H9 (cell line): ENCODE measurements at regions not wholly inside any gene's neighbourhood (a gene's known extent, or its start where the extent isn't known, plus 50 kb on each side); places are given as distances from the start of the nearest gene placed in this dataset.

Experiments
- DNase-seq: peaks from one replicate; pipeline ENCODE4 v3.0.0-alpha.2; 2017
- H2AFZ ChIP-seq: one replicate; pipeline ENCODE4 v1.6.1; 2013; ENCODE audit warnings: mild to moderate bottlenecking, low read length, control low read depth, moderate library complexity
- H2AK5ac ChIP-seq: 2 replicates; pipeline ENCODE4 v1.6.1; 2013; ENCODE audit warnings: low read length, control low read depth, mixed read lengths; ENCODE audit not compliant: insufficient read length
- H2BK120ac ChIP-seq: one replicate; pipeline ENCODE4 v1.6.1; 2013; ENCODE audit warnings: low read depth, mild to moderate bottlenecking, low read length, control low read depth, inconsistent platforms; ENCODE audit not compliant: poor library complexity, severe bottlenecking
- H2BK12ac ChIP-seq: 2 replicates; pipeline ENCODE4 v1.6.1; 2013; ENCODE audit warnings: low read length, control low read depth, mixed read lengths, low read depth; ENCODE audit not compliant: insufficient read length
- H2BK15ac ChIP-seq: 2 replicates; pipeline ENCODE4 v1.6.1; 2013; ENCODE audit warnings: low read depth, low read length, control low read depth
- H2BK20ac ChIP-seq: one replicate; pipeline ENCODE4 v1.6.1; 2013; ENCODE audit warnings: low read depth, mild to moderate bottlenecking, low read length, control low read depth, inconsistent platforms; ENCODE audit not compliant: poor library complexity, severe bottlenecking
- H2BK5ac ChIP-seq: 2 replicates; pipeline ENCODE4 v1.6.1; 2013; ENCODE audit warnings: low read length, control low read depth, mixed read lengths; ENCODE audit not compliant: insufficient read length
- H3K14ac ChIP-seq: 2 replicates; pipeline ENCODE4 v1.6.1; 2013; ENCODE audit warnings: low read length, control low read depth; ENCODE audit not compliant: insufficient read depth
- H3K18ac ChIP-seq: 2 replicates; pipeline ENCODE4 v1.6.1; 2013; ENCODE audit warnings: low read depth, mild to moderate bottlenecking, mixed read lengths, low read length, control low read depth; ENCODE audit not compliant: insufficient read length
- H3K23ac ChIP-seq: 2 replicates; pipeline ENCODE4 v1.6.1; 2013; ENCODE audit warnings: low read length, control low read depth, mixed read lengths, low read depth; ENCODE audit not compliant: insufficient read length
- H3K23me2 ChIP-seq: 2 replicates; pipeline ENCODE4 v1.6.1; 2013; ENCODE audit warnings: low read depth, mild to moderate bottlenecking, mixed read lengths, low read length, control low read depth; ENCODE audit not compliant: insufficient read length, poor library complexity, severe bottlenecking
- H3K27ac ChIP-seq: 2 replicates; pipeline ENCODE4 v1.5.1; 2013; ENCODE audit warnings: low read length, control low read depth, mixed read lengths, low read depth; ENCODE audit not compliant: insufficient read length
- H3K27me3 ChIP-seq: 2 replicates; pipeline ENCODE4 v1.6.1; 2013; ENCODE audit warnings: low read length, control low read depth, inconsistent platforms; ENCODE audit not compliant: insufficient read depth
- H3K4ac ChIP-seq: 2 replicates; pipeline ENCODE4 v1.6.1; 2013; ENCODE audit warnings: low read depth, mild to moderate bottlenecking, control low read depth, inconsistent platforms, low read length, moderate library complexity
- H3K4me1 ChIP-seq: 2 replicates; pipeline ENCODE4 v1.6.1; 2013; ENCODE audit warnings: low read length, control low read depth, inconsistent platforms; ENCODE audit not compliant: insufficient read depth
- H3K4me2 ChIP-seq: 2 replicates; pipeline ENCODE4 v1.6.1; 2013; ENCODE audit warnings: low read length, control low read depth, mixed read lengths; ENCODE audit not compliant: insufficient read length, insufficient read depth
- H3K56ac ChIP-seq: 2 replicates; pipeline ENCODE4 v1.6.1; 2013; ENCODE audit warnings: low read depth, mild to moderate bottlenecking, mixed read lengths, low read length, control low read depth; ENCODE audit not compliant: insufficient read length
- H3K79me1 ChIP-seq: 2 replicates; pipeline ENCODE4 v1.6.1; 2013; ENCODE audit warnings: low read depth, mild to moderate bottlenecking, moderate library complexity, low read length, control low read depth, inconsistent platforms; ENCODE audit not compliant: insufficient read depth, poor library complexity, severe bottlenecking
- H3K79me2 ChIP-seq: 2 replicates; pipeline ENCODE4 v1.6.1; 2013; ENCODE audit warnings: low read length, control low read depth, inconsistent platforms; ENCODE audit not compliant: insufficient read depth
- H3K9ac ChIP-seq: 2 replicates; pipeline ENCODE4 v1.6.1; 2013; ENCODE audit warnings: low read length, control low read depth, mixed read lengths; ENCODE audit not compliant: insufficient read length; ENCODE audit errors: extremely low read depth
- H3K9me3 ChIP-seq: one replicate; pipeline ENCODE4 v1.6.1; 2013; ENCODE audit warnings: low read depth, low read length, inconsistent platforms; ENCODE audit not compliant: control insufficient read depth
- H3T11ph ChIP-seq: one replicate; pipeline ENCODE4 v1.6.1; 2013; ENCODE audit warnings: mild to moderate bottlenecking, low read length, control low read depth, inconsistent platforms
- H4K20me1 ChIP-seq: one replicate; pipeline ENCODE4 v1.6.1; 2013; ENCODE audit not compliant: control insufficient read depth, insufficient read length, insufficient read depth
- H4K5ac ChIP-seq: 2 replicates; pipeline ENCODE4 v1.6.1; 2013; ENCODE audit warnings: low read depth, mild to moderate bottlenecking, mixed read lengths, low read length, control low read depth; ENCODE audit not compliant: insufficient read length
- H4K8ac ChIP-seq: replicated peaks from 2 replicates; pipeline ENCODE4 v1.6.1; 2013; ENCODE audit warnings: low read length, control low read depth, mixed read lengths, low read depth; ENCODE audit not compliant: insufficient read length
- H4K91ac ChIP-seq: 2 replicates; pipeline ENCODE4 v1.6.1; 2013; ENCODE audit warnings: low read depth, mild to moderate bottlenecking, moderate library complexity, mixed read lengths, low read length, control low read depth; ENCODE audit not compliant: insufficient read length
- H3K27ac Mint-ChIP-seq, 3 experiments: 2 replicates in 2 of 3; 3 replicates in 1 of 3; pipeline ENCODE4 v1.8.0; 2020 to 2021; ENCODE audit warnings: mixed read lengths in 3 of 3, mild to moderate bottlenecking in 1 of 3, moderate library complexity in 1 of 3
- H3K27me3 Mint-ChIP-seq: 2 replicates; pipeline ENCODE4 v1.8.0; 2021; ENCODE audit warnings: low read depth, mild to moderate bottlenecking, moderate library complexity, mixed read lengths
- H3K36me3 Mint-ChIP-seq, 3 experiments: 2 replicates in 2 of 3; 3 replicates in 1 of 3; pipeline ENCODE4 v1.8.0; 2020 to 2021; ENCODE audit warnings: low read depth in 3 of 3, mixed read lengths in 3 of 3; ENCODE audit not compliant: insufficient read depth in 1 of 3
- H3K4me1 Mint-ChIP-seq, 2 experiments: 2 replicates each; pipeline ENCODE4 v1.8.0; 2020; ENCODE audit warnings: mixed read lengths in 2 of 2
- H3K4me3 Mint-ChIP-seq, 2 experiments: 2 replicates in 1 of 2; 3 replicates in 1 of 2; pipeline ENCODE4 v1.8.0; 2020 to 2021; ENCODE audit warnings: mild to moderate bottlenecking in 2 of 2, mixed read lengths in 2 of 2, moderate library complexity in 1 of 2
- H3K9me3 Mint-ChIP-seq, 2 experiments: 2 replicates in 1 of 2; 3 replicates in 1 of 2; pipeline ENCODE4 v1.8.0; 2020; ENCODE audit warnings: mild to moderate bottlenecking in 2 of 2, mixed read lengths in 2 of 2, moderate library complexity in 1 of 2
- CTCF ChIP-seq: fragments of 200-600 bp; sonication (generic); conservative IDR thresholded peaks from 3 replicates; pipeline ENCODE4 v1.8.0; 2021; ENCODE audit warnings: antibody characterized with exemption, mild to moderate bottlenecking
- WGBS: extraction: QIAGEN DNeasy Blood & Tissue Kit; methylation state at CpG from one replicate; pipeline ENCODE4 v1.1.7; 2013; ENCODE audit warnings: missing lambda C conversion rate, low lambda C conversion rate, mixed read lengths; ENCODE audit not compliant: insufficient read length; ENCODE audit errors: extremely low coverage; 5-methylcytosine and 5-hydroxymethylcytosine counted together

GRCh38 chr2:12352889-12353288 is 363.8 kb upstream of the TRIB2 start:
- no peak overlapping the region for H3K4me2 ChIP-seq
- no peak overlapping the region for H3K56ac ChIP-seq
- H3K79me1 ChIP-seq, result no peaks in the 10 kb centered on the region
- peaks cover 2% of the 10 kb centered on the region; the same call in 1 of the 2 replicates for H3K27me3 Mint-ChIP-seq
- no peak overlapping the region for H3K9ac ChIP-seq
- no peaks in the 10 kb centered on the region for H4K20me1 ChIP-seq
- H4K5ac ChIP-seq, result no peak overlapping the region
- no peak overlapping the region for H2BK5ac ChIP-seq
- no peak for DNase-seq
- H3K27ac ChIP-seq, result no peak overlapping the region
- no peak overlapping the region for H2AK5ac ChIP-seq
- WGBS, result no CpG with 5 or more reads among the region's 1 CpG
- no peak overlapping the region for H3T11ph ChIP-seq
- no peak overlapping the region for H2AFZ ChIP-seq
- no peaks in the 10 kb centered on the region for H3K79me2 ChIP-seq
- H3K4me1 Mint-ChIP-seq, result no peaks in the 10 kb centered on the region
- H4K91ac ChIP-seq, result no peak overlapping the region
- no peak overlapping the region for H3K4me3 Mint-ChIP-seq
- H3K18ac ChIP-seq, result no peak overlapping the region
- H4K8ac ChIP-seq, result no peak overlapping the region
- no peaks in the 10 kb centered on the region for H3K9me3 ChIP-seq
- no peaks in the 10 kb centered on the region; a peak in 1 of 7 replicates for H3K36me3 Mint-ChIP-seq
- H3K14ac ChIP-seq, result no peak overlapping the region
- no peak for TF ChIP-seq CTCF
- H3K27ac Mint-ChIP-seq, result no peak overlapping the region
- no peak overlapping the region for H3K23ac ChIP-seq
- no peaks in the 10 kb centered on the region for H3K23me2 ChIP-seq
- no peak overlapping the region for H2BK120ac ChIP-seq
- no peaks in the 10 kb centered on the region for H3K4me1 ChIP-seq
- H2BK20ac ChIP-seq, result no peak overlapping the region
- no peaks in the 10 kb centered on the region for H3K27me3 ChIP-seq
- no peaks in the 10 kb centered on the region for H3K9me3 Mint-ChIP-seq
- H2BK15ac ChIP-seq, result no peak overlapping the region
- no peak overlapping the region for H2BK12ac ChIP-seq
- H3K4ac ChIP-seq, result no peak overlapping the region
